ENCODE measurements at regions not wholly inside any gene's neighbourhood (a gene's known extent, or its start where the extent isn't known, plus 50 kb on each side); places are given as distances from the start of the nearest gene placed in this dataset.

DNA sequence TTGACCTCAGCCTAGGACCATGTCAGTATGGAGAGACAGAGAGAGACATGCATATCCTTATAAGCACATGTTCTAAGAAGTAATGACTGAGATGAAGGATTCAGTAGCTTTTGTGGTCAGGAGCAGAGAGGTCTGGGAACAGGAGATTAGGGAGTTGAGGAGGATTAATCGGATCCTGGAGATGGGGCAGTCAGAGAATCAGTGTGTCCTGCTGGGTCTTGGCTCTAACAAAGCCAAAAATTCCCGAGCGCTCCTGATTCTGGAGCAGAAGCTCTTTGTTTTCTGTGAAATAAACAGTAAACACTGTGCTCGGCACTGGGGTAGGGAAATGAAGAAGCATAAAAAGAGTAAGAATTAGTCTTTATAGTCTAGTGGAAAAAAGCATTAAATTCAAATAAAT, 520.0 kb upstream of the CLINT1 start:
- Histone ChIP-seq H3K9me3 (ENCODE audit: control insufficient read depth, insufficient read depth, low read length) (no peaks in the 10 kb centered on the region), H3K27me3 (ENCODE audit: control insufficient read depth, insufficient read depth, low read length) (no peaks in the 10 kb centered on the region), H3K36me3 (ENCODE audit: control insufficient read depth, insufficient read depth, low read length) (no peaks in the 10 kb centered on the region), H3K4me3 (ENCODE audit: low read length) (no peak overlapping the region), H3K4me1 (ENCODE audit: control insufficient read depth, insufficient read depth, low read length) (no peaks in the 10 kb centered on the region), H3K27ac (ENCODE audit: low read length) (no peak overlapping the region)
- WGBS (ENCODE audit: insufficient coverage, insufficient read length): no CpG with 5 or more reads among the region's 4 CpGs
- DNase-seq (ENCODE audit: low read depth, low spot score): no peak

DNA sequence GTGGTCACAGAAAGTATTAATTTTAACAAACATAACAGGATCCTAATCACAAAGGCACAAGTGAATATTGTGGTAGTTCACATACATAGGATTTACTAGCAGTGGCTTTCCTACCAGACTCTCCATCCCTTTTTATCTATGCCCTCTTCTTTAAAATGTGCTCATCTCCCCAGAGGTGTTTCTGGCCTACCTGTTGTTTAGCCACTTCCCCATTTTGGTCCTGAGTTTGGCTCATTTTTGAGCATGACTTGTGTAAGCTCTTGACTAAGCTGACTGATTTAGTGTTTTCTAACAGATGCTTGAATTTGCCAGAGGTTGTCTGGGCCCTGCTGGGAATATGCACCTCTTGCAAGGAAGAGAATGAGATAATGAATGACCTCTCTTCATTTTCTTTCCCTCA, 517.7 kb upstream of the CLINT1 start:
- H3K36me3 ChIP-seq (ENCODE audit: control insufficient read depth, insufficient read depth, low read length): no peaks in the 10 kb centered on the region
- H3K9me3 ChIP-seq (ENCODE audit: control insufficient read depth, insufficient read depth, low read length): no peaks in the 10 kb centered on the region
- no peaks in the 10 kb centered on the region for H3K4me1 ChIP-seq (ENCODE audit: control insufficient read depth, insufficient read depth, low read length)
- H3K4me3 ChIP-seq (ENCODE audit: low read length): no peak overlapping the region
- H3K27ac ChIP-seq (ENCODE audit: low read length): no peak overlapping the region
- H3K27me3 ChIP-seq (ENCODE audit: control insufficient read depth, insufficient read depth, low read length): no peaks in the 10 kb centered on the region
- DNase-seq (ENCODE audit: low read depth, low spot score): no peak

DNA sequence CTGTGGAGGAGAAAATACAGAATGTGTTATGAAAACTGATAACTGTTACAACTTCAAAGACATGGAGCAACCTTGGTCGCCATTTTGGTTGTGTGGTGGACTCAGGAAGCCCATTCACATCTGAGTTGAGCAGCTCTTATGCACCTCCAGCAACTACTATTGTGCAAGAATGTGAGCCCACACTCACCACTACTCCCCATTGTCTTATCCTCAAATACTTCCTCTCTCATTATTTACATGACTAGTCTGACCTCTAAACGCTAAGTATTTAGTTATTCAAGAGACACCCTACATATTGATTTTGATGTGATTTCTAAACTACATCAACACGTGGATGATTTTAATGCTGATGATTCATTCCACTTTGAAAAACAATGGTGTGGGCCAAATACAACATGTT, 516.6 kb upstream of the CLINT1 start:
- Histone ChIP-seq H3K4me3 (ENCODE audit: low read length) (no peak overlapping the region), H3K27me3 (ENCODE audit: control insufficient read depth, insufficient read depth, low read length) (no peaks in the 10 kb centered on the region), H3K4me1 (ENCODE audit: control insufficient read depth, insufficient read depth, low read length) (no peaks in the 10 kb centered on the region), H3K9me3 (ENCODE audit: control insufficient read depth, insufficient read depth, low read length) (no peaks in the 10 kb centered on the region), H3K27ac (ENCODE audit: low read length) (no peak overlapping the region), H3K36me3 (ENCODE audit: control insufficient read depth, insufficient read depth, low read length) (no peaks in the 10 kb centered on the region)
- DNase-seq (ENCODE audit: low read depth, low spot score): no peak
- no CpG with 5 or more reads among the region's 3 CpGs for WGBS (ENCODE audit: insufficient coverage, insufficient read length)

DNA sequence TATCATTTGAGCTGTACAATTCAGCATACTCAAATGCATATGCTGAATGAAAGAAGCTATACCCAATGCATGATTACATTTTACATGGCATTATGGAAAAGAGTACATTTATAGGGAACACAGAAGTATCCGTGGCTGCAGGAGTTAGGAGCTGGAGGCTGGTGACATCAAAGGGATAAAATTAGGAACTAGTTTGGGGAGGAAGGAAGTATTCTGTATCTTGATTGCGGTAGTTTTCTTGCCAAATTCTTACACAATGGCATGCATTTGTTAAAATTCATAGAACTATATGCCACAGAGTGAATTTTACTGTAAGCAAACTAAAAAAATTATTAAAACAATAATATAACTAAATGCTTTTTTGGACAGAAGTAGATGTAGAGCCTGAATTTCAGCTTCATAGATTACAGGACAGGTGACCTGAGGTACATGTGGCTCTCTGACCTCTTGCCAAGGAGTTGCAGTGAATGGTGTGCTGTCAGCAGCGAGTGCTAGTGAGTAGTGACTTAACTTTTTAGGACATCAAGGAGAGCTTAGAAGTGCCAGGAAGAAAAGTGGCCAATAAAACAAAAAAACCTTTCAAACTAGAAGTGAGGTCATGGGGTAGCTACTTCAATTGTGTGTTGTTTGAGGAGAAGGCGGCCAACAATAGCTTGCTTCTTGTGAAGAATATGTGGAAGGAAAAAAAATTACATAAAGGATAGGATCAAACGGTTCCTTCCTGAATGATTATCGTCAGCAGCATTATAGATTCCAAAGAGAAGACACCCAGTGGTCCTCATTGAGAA, 514.9 kb upstream of the CLINT1 start:
- Histone ChIP-seq H3K4me3 (ENCODE audit: low read length) (no peak overlapping the region), H3K9me3 (ENCODE audit: control insufficient read depth, insufficient read depth, low read length) (no peaks in the 10 kb centered on the region), H3K4me1 (ENCODE audit: control insufficient read depth, insufficient read depth, low read length) (peaks cover 2% of the 10 kb centered on the region; the same call in 1 of the 2 replicates), H3K36me3 (ENCODE audit: control insufficient read depth, insufficient read depth, low read length) (no peaks in the 10 kb centered on the region), H3K27ac (ENCODE audit: low read length) (no peak overlapping the region), H3K27me3 (ENCODE audit: control insufficient read depth, insufficient read depth, low read length) (no peaks in the 10 kb centered on the region)
- no peak for DNase-seq (ENCODE audit: low read depth, low spot score)
- WGBS (ENCODE audit: insufficient coverage, insufficient read length): no CpG with 5 or more reads among the region's 6 CpGs

DNA sequence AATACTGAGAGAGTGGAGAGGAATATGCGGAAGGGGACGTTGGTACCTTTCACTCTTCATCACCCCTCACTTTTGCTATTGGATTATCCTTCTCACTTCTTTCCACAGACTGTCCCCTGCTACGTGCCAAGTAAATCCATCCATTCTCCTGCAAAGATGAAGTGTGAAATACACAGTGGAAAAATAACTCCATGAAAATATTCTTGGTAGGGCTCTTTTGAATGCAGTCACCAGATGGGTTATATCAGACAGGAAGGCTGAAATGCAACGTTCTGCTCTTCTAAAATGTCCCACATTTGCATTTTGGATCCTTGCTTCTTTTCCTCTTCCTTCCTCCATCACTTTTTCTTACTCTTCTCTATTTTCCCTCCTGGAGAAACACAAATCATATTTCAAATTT, 510.3 kb upstream of the CLINT1 start:
- WGBS (ENCODE audit: insufficient coverage, insufficient read length): no CpG with 5 or more reads among the region's 4 CpGs
- H3K9me3 ChIP-seq (ENCODE audit: control insufficient read depth, insufficient read depth, low read length): no peaks in the 10 kb centered on the region
- no peak overlapping the region for H3K4me3 ChIP-seq (ENCODE audit: low read length)
- no peak overlapping the region for H3K27ac ChIP-seq (ENCODE audit: low read length)
- no peaks in the 10 kb centered on the region for H3K27me3 ChIP-seq (ENCODE audit: control insufficient read depth, insufficient read depth, low read length)
- H3K36me3 ChIP-seq (ENCODE audit: control insufficient read depth, insufficient read depth, low read length): no peaks in the 10 kb centered on the region
- DNase-seq (ENCODE audit: low read depth, low spot score): no peak
- H3K4me1 ChIP-seq (ENCODE audit: control insufficient read depth, insufficient read depth, low read length): peaks cover 2% of the 10 kb centered on the region; the same call in 1 of the 2 replicates

DNA sequence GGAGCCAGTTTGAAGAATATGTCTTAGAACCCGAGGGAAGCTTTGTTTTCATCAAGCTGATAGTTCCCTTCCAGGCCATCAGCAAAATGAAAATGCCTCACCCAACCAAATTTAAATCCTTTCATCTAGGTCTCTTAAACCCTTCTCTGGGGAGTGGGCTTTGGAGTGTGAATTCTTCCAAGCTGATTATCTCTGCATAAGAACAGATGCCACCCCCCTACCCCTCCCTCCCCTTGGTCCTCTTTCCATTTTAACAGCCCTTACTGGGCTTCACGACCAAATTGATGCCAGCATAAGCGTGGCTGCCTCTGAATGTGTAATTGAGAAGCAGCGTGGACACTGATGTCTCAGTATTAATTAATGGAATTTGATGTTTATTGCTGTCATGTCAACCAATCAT, 509.7 kb upstream of the CLINT1 start:
- DNase-seq (ENCODE audit: low read depth, low spot score): no peak
- WGBS (ENCODE audit: insufficient coverage, insufficient read length): no CpG with 5 or more reads among the region's 4 CpGs
- H3K4me1 ChIP-seq (ENCODE audit: control insufficient read depth, insufficient read depth, low read length): peaks cover 2% of the 10 kb centered on the region; the same call in 1 of the 2 replicates
- no peak overlapping the region for H3K4me3 ChIP-seq (ENCODE audit: low read length)
- H3K36me3 ChIP-seq (ENCODE audit: control insufficient read depth, insufficient read depth, low read length): no peaks in the 10 kb centered on the region
- H3K9me3 ChIP-seq (ENCODE audit: control insufficient read depth, insufficient read depth, low read length): no peaks in the 10 kb centered on the region
- H3K27me3 ChIP-seq (ENCODE audit: control insufficient read depth, insufficient read depth, low read length): no peaks in the 10 kb centered on the region
- H3K27ac ChIP-seq (ENCODE audit: low read length): no peak overlapping the region

DNA sequence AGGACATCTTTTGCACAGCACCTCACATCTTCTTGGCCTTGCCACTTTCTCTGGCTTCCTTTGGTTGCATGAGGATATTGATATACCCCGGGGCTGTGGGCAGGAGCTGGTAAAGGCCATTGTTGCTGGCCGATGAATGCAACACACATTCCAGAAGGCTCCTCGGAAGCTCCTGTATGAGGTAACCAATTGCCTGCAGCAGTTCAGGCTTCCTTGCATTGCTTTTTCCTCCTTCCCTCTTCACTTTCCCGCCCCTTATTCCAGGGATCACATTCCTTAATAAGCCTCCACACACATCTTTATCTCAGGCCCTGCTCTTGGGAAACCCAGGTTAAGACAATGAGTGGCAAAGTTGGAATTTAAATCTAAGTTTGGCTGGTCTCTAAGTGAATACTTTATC, 505.4 kb upstream of the CLINT1 start:
- H3K4me3 ChIP-seq (ENCODE audit: low read length): no peak overlapping the region
- WGBS (ENCODE audit: insufficient coverage, insufficient read length): no CpG with 5 or more reads among the region's 4 CpGs

DNA sequence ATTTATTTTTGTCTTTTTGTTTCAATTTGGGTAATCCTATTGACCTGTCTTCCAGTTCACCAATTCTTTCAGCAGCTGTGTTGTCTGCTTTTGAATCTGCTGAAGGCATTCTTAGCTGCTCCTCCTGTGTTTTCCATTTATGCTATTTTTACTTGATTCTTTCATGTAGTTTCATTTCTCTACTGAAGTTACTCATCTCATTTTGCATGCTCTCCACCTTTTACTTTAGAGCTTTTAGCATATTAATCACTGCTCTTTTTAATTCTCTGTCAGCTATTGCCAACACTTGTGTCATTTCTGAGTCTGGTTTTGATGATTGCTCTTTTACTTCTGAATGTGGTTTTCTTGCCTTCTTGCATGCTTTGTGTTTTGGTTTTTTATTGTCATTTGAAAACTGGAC, 496.0 kb upstream of the CLINT1 start:
- Histone ChIP-seq H3K4me3 (ENCODE audit: low read length) (no peak overlapping the region), H3K4me1 (ENCODE audit: control insufficient read depth, insufficient read depth, low read length) (no peaks in the 10 kb centered on the region), H3K9me3 (ENCODE audit: control insufficient read depth, insufficient read depth, low read length) (no peaks in the 10 kb centered on the region), H3K27ac (ENCODE audit: low read length) (no peak overlapping the region), H3K36me3 (ENCODE audit: control insufficient read depth, insufficient read depth, low read length) (no peaks in the 10 kb centered on the region), H3K27me3 (ENCODE audit: control insufficient read depth, insufficient read depth, low read length) (no peaks in the 10 kb centered on the region)
- DNase-seq (ENCODE audit: low read depth, low spot score): no peak

More for the DNA sequence above, 505.4 kb upstream of the CLINT1 start:
- Histone ChIP-seq H3K9me3 (ENCODE audit: control insufficient read depth, insufficient read depth, low read length) (no peaks in the 10 kb centered on the region), H3K4me1 (ENCODE audit: control insufficient read depth, insufficient read depth, low read length) (peaks cover 2% of the 10 kb centered on the region; the same call in 1 of the 2 replicates), H3K36me3 (ENCODE audit: control insufficient read depth, insufficient read depth, low read length) (no peaks in the 10 kb centered on the region), H3K27me3 (ENCODE audit: control insufficient read depth, insufficient read depth, low read length) (no peaks in the 10 kb centered on the region), H3K27ac (ENCODE audit: low read length) (no peak overlapping the region)
- no peak for DNase-seq (ENCODE audit: low read depth, low spot score)

DNA sequence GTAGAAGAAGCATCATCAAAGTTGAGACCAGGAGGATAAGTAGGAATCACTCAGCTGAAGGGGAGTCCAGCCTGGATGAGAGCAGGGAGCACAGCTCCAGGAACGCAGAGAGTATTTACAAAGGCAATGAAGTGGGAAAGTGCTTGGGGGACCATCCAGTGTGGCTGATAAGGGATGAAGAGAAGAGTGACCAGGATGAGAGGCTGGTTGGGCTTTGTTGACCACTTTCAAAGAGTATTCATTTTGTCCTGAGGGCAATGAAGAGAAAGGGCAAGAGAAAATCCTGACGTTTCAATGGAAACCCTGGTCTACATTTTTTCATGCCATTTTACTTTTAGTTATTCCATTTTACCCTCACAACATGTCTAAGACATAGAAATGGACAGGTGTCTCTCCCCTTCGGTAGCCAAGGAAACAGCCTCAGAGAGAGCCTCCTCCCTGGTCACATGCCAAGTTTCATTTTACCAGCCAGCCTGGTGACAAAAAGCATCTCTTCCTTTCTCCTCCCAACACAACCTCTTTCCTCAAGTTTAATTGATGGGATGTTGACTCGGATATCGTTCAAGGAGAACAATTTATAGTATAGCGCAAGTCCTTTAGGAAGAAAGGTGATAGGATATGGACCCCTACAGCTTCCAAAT, 492.7 kb upstream of the CLINT1 start:
- no peak overlapping the region for H3K27ac ChIP-seq (ENCODE audit: low read length)
- no peaks in the 10 kb centered on the region for H3K9me3 ChIP-seq (ENCODE audit: control insufficient read depth, insufficient read depth, low read length)
- no peak overlapping the region for H3K4me3 ChIP-seq (ENCODE audit: low read length)
- no peaks in the 10 kb centered on the region for H3K4me1 ChIP-seq (ENCODE audit: control insufficient read depth, insufficient read depth, low read length)
- no peaks in the 10 kb centered on the region for H3K36me3 ChIP-seq (ENCODE audit: control insufficient read depth, insufficient read depth, low read length)
- no peak for DNase-seq (ENCODE audit: low read depth, low spot score)
- no peaks in the 10 kb centered on the region for H3K27me3 ChIP-seq (ENCODE audit: control insufficient read depth, insufficient read depth, low read length)
- whole genome bisulfite sequencing (ENCODE audit: insufficient coverage, insufficient read length): no CpG with 5 or more reads among the region's 6 CpGs

DNA sequence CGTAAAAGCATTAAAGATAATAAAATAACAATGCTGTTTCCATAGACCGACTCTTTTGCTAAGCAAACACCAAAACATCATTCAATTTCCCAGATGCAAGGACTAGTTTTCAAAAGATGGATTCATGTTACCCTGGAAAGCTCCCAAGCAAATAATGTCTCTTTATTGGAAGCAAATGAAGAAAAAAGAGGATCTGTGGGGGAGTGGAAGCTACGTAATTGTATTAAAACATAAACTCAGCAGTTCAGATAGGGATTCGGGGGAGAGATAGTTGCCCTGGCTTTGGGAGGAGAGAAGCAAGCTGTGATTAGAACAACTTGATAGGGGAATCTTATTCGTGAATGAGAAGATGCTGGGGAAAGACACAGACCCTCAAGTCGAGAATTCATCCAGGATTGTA, 491.0 kb upstream of the CLINT1 start:
- H3K36me3 ChIP-seq (ENCODE audit: control insufficient read depth, insufficient read depth, low read length): no peaks in the 10 kb centered on the region
- no CpG with 5 or more reads among the region's 6 CpGs for WGBS (ENCODE audit: insufficient coverage, insufficient read length)
- DNase-seq (ENCODE audit: low read depth, low spot score): no peak

DNA sequence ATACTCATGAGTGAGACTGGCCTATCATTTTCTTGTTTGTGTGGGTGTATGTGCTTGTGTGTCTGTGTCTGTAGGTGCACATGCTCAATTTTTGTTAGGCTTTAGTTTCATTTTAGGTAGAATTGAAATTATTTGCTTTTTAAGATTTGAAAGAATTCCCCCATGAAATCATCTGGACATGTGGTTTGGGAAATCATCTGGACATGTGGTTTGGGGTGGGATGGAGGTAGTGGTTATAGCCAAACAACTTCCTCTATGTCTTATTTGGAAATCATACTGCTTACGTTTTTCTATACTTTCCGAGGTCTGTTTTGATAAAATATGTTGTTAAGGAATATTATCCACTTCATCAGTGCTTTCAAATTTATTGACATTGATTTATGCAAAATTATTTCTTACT, 485.4 kb upstream of the CLINT1 start:
- WGBS (ENCODE audit: insufficient coverage, insufficient read length): no CpG with 5 or more reads among the region's 2 CpGs
- Histone ChIP-seq H3K36me3 (ENCODE audit: control insufficient read depth, insufficient read depth, low read length) (no peaks in the 10 kb centered on the region), H3K4me1 (ENCODE audit: control insufficient read depth, insufficient read depth, low read length) (no peaks in the 10 kb centered on the region), H3K4me3 (ENCODE audit: low read length) (no peak overlapping the region), H3K27me3 (ENCODE audit: control insufficient read depth, insufficient read depth, low read length) (no peaks in the 10 kb centered on the region), H3K9me3 (ENCODE audit: control insufficient read depth, insufficient read depth, low read length) (no peaks in the 10 kb centered on the region), H3K27ac (ENCODE audit: low read length) (no peak overlapping the region)
- DNase-seq (ENCODE audit: low read depth, low spot score): no peak

More for the DNA sequence above, 491.0 kb upstream of the CLINT1 start:
- Histone ChIP-seq H3K27me3 (ENCODE audit: control insufficient read depth, insufficient read depth, low read length) (no peaks in the 10 kb centered on the region), H3K9me3 (ENCODE audit: control insufficient read depth, insufficient read depth, low read length) (no peaks in the 10 kb centered on the region), H3K4me1 (ENCODE audit: control insufficient read depth, insufficient read depth, low read length) (no peaks in the 10 kb centered on the region), H3K4me3 (ENCODE audit: low read length) (no peak overlapping the region), H3K27ac (ENCODE audit: low read length) (no peak overlapping the region)

Data from iPS DF 6.9 (cell line).